Psoas muscle (tissue), 7 donors: ENCODE measurements at regions not wholly inside any gene's neighbourhood (a gene's known extent, or its start where the extent isn't known, plus 50 kb on each side); places are given as distances from the start of the nearest gene placed in this dataset.
"Not testable (repeated sequence)": the region's sequence is repeated elsewhere in the genome, so short reads cannot be mapped to it uniquely, and the experiment has no call there.

Source experiments
- ATAC-seq, 4 donors: fragments of 200-7000 bp; cut with Tn5 transposase; one replicate each; pipeline ENCODE4 v1.9.1; 2020; ENCODE audit warnings: moderate library complexity in 3 of 4, mild to moderate bottlenecking in 2 of 4
- DNase-seq, 2 donors: peaks; one replicate each; pipeline ENCODE4 v3.0.0-alpha.2; 2020
- H3K27ac ChIP-seq: fragments of 200-600 bp; one replicate; pipeline ENCODE4 v1.8.0; 2022
- H3K27me3 ChIP-seq, 3 donors: fragments of 200-600 bp in 1 of 3; one replicate each; pipeline versions ENCODE4 v1.6.1 to v1.8.0; 2013 to 2022; ENCODE audit warnings: low read length in 2 of 3, mild to moderate bottlenecking in 2 of 3, moderate library complexity in 1 of 3; ENCODE audit not compliant: insufficient read depth in 3 of 3
- H3K36me3 ChIP-seq, 2 donors: fragments of 200-600 bp in 1 of 2; one replicate each; pipeline versions ENCODE4 v1.6.1 to v1.8.0; 2013 to 2022; ENCODE audit warnings: low read depth in 1 of 2, mild to moderate bottlenecking in 1 of 2, moderate library complexity in 1 of 2; ENCODE audit not compliant: insufficient read depth in 1 of 2
- H3K4me1 ChIP-seq: fragments of 200-600 bp; one replicate; pipeline ENCODE4 v1.8.0; 2022
- H3K4me3 ChIP-seq: fragments of 200-600 bp; one replicate; pipeline ENCODE4 v1.8.0; 2022; ENCODE audit warnings: mild to moderate bottlenecking
- H3K9me3 ChIP-seq: fragments of 200-600 bp; one replicate; pipeline ENCODE4 v1.8.0; 2022
- CTCF ChIP-seq: fragments of 200-600 bp; IDR thresholded peaks from one replicate; pipeline ENCODE4 v1.8.0; 2022; ENCODE audit warnings: antibody characterized with exemption
- WGBS, 3 donors: extraction: QIAGEN DNeasy Blood & Tissue Kit; methylation state at CpG; one replicate each; pipeline versions ENCODE4 v1.1.6 to v1.1.7; 2013; 5-methylcytosine and 5-hydroxymethylcytosine counted together
- intact Hi-C, 2 donors: fragments of 100-400 bp; cut with DNase I; formaldehyde crosslinking; loops; one replicate each; pipeline versions ENCODE4 v1.11.0 to v1.14.2; 2022
- donor health status: healthy with polysubstance abuse.
- donor health status: DM: no; HTN: no; CAD: no; lungs with moderate emphysema.
- donor health status: Bipolar disorder and iron deficiency.
- donor health status: healthy.
- donor health status: DM: yes; HTN: yes; CAD: no.
- donor health status: DM: no; HTN: no; CAD: no.
- donor health status: DM: yes; HTN: yes; CAD: no.

- no peak for TF ChIP-seq CTCF
- Histone ChIP-seq H3K36me3 (no peaks in the 10 kb centered on the region), H3K4me3 (no peak overlapping the region), H3K9me3 (no peaks in the 10 kb centered on the region), H3K27me3 (peaks cover 0 to 2% (median 0%) of the 10 kb centered on the region in 3 donors), H3K27ac (no peak overlapping the region), H3K4me1 (no peaks in the 10 kb centered on the region)
- no peak for ATAC-seq
- DNase-seq: no peak
- WGBS, 3 donors: 79 to 84% (median 83%) methylated on average over 5 of the region's 5 CpGs
- intact Hi-C loops: no loop called here
These were observed 83.0 kb upstream of the CCND2 start for GRCh38 chr12:4190366-4191063.

- no peaks in the 10 kb centered on the region for H3K27me3 ChIP-seq
- H3K4me1 ChIP-seq: no peaks in the 10 kb centered on the region
- H3K27ac ChIP-seq: no peak overlapping the region
- H3K9me3 ChIP-seq: no peaks in the 10 kb centered on the region
- WGBS, 3 donors: 87 to 90% (median 88%) methylated on average over 12 of the region's 12 CpGs
- H3K36me3 ChIP-seq: no peaks in the 10 kb centered on the region
- H3K4me3 ChIP-seq: no peak overlapping the region
- intact Hi-C loops: no loop called here
- no peak for ATAC-seq
- no peak for DNase-seq
- TF ChIP-seq CTCF: no peak
These were observed 83.8 kb upstream of the CCND2 start for GRCh38 chr12:4189721-4190120.

- no peak for DNase-seq
- Histone ChIP-seq H3K27me3 (no peaks in the 10 kb centered on the region), H3K36me3 (no peaks in the 10 kb centered on the region), H3K27ac (no peak overlapping the region), H3K9me3 (peaks cover 3% of the 10 kb centered on the region), H3K4me3 (no peak overlapping the region), H3K4me1 (no peaks in the 10 kb centered on the region)
- ATAC-seq: no peak
- 84 to 97% (median 94%) methylated on average over 4 of the region's 4 CpGs for WGBS, 3 donors
- intact Hi-C loops: no loop called here
- no peak for TF ChIP-seq CTCF
These were observed 85.6 kb upstream of the CCND2 start for GRCh38 chr12:4187916-4188315.

- H3K27ac ChIP-seq, H3K4me3 ChIP-seq, ATAC-seq, H3K27me3 ChIP-seq, intact Hi-C loops, H3K36me3 ChIP-seq, H3K9me3 ChIP-seq, H3K4me1 ChIP-seq, DNase-seq: not testable (repeated sequence)
- 48 to 57% (median 52%) methylated on average over 3 of the region's 3 CpGs for WGBS, 3 donors
These were observed 86.2 kb upstream of the CCND2 start for GRCh38 chr12:4187315-4187714.

- peaks cover 10% of the 10 kb centered on the region for H3K9me3 ChIP-seq
- H3K27me3 ChIP-seq: no peaks in the 10 kb centered on the region
- ATAC-seq (no peak), DNase-seq (no peak)
- H3K27ac ChIP-seq: no peak overlapping the region
- TF ChIP-seq CTCF: no peak
- no peak overlapping the region for H3K4me3 ChIP-seq
- 66 to 70% (median 66%) methylated on average over 4 of the region's 4 CpGs for WGBS, 3 donors
- no peaks in the 10 kb centered on the region for H3K36me3 ChIP-seq
- intact Hi-C loops: no loop called here
- no peaks in the 10 kb centered on the region for H3K4me1 ChIP-seq
These were observed 95.0 kb upstream of the CCND2 start for GRCh38 chr12:4178424-4179170.
